OCI-LY3 (cell line): ENCODE measurements at regions not wholly inside any gene's neighbourhood (a gene's known extent, or its start where the extent isn't known, plus 50 kb on each side); places are given as distances from the start of the nearest gene placed in this dataset.

Source experiments
- EZH2phosphoT487 ChIP-seq: fragments of 200-600 bp; shearing (Covaris generic); IDR thresholded peaks from 2 replicates; pipeline ENCODE4 v1.6.1; 2018; ENCODE audit warnings: antibody characterized with exemption, mixed run types, low read depth
- TF ChIP-seq, protein P1 (sequence below): fragments of 200-600, 300-600 bp; sonication (generic); IDR thresholded peaks from 2 replicates; pipeline ENCODE4 v1.5.1; 2014; ENCODE audit warnings: antibody characterized with exemption, low read length, low read depth

DNA sequence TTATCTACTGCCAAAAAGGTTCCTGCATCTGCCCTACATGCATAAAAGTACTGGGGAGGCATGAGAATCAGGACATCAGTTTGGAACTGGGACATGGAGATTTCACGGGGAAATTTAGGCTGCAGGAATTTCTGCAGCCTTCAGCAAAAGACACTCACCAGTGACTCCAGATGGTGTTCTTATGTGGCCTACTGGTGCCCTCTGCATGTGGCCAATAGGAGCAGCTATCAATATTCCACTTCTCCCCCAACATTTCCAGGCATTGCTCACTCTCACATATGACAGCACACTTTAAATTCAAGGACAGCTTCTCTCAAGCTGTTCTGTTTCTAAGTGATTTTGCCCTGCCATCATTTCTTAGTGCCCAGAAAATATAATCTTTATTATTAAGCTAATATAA, 570.5 kb upstream of the ARGLU1 start:
- TF ChIP-seq, protein P1, sequence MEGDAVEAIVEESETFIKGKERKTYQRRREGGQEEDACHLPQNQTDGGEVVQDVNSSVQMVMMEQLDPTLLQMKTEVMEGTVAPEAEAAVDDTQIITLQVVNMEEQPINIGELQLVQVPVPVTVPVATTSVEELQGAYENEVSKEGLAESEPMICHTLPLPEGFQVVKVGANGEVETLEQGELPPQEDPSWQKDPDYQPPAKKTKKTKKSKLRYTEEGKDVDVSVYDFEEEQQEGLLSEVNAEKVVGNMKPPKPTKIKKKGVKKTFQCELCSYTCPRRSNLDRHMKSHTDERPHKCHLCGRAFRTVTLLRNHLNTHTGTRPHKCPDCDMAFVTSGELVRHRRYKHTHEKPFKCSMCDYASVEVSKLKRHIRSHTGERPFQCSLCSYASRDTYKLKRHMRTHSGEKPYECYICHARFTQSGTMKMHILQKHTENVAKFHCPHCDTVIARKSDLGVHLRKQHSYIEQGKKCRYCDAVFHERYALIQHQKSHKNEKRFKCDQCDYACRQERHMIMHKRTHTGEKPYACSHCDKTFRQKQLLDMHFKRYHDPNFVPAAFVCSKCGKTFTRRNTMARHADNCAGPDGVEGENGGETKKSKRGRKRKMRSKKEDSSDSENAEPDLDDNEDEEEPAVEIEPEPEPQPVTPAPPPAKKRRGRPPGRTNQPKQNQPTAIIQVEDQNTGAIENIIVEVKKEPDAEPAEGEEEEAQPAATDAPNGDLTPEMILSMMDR: no peak
- TF ChIP-seq EZH2phosphoT487: no peak
